ENCODE measurements at regions not wholly inside any gene's neighbourhood (a gene's known extent, or its start where the extent isn't known, plus 50 kb on each side); places are given as distances from the start of the nearest gene placed in this dataset.

GRCh38 chr10:83076443-83076842 lies 1062.9 kb upstream of the GHITM start:
- no peaks in the 10 kb centered on the region for H3K4me1 ChIP-seq (ENCODE audit: control insufficient read depth, extremely low read depth, insufficient read depth, low read length)
- no peak for DNase-seq (ENCODE audit: low read depth, low spot score)

GRCh38 chr10:83078160-83078559 lies 1061.1 kb upstream of the GHITM start:
- H3K9me3 ChIP-seq (ENCODE audit: control insufficient read depth, low read depth, low read length) = no peaks in the 10 kb centered on the region
- no peak overlapping the region for H3K4me2 ChIP-seq (ENCODE audit: control insufficient read depth, extremely low read depth, insufficient read depth, low read depth, low read length)
- H3K9ac ChIP-seq (ENCODE audit: control insufficient read depth, extremely low read depth, insufficient read depth, low read length) = no peak overlapping the region
- H3K27me3 ChIP-seq (ENCODE audit: control insufficient read depth, extremely low read depth, insufficient read depth, low read length) = no peaks in the 10 kb centered on the region
- no peak for TF ChIP-seq EZH2 (IDR thresholded peaks at IDR 0.05; ENCODE audit: low read length)
- TF ChIP-seq, protein P1, sequence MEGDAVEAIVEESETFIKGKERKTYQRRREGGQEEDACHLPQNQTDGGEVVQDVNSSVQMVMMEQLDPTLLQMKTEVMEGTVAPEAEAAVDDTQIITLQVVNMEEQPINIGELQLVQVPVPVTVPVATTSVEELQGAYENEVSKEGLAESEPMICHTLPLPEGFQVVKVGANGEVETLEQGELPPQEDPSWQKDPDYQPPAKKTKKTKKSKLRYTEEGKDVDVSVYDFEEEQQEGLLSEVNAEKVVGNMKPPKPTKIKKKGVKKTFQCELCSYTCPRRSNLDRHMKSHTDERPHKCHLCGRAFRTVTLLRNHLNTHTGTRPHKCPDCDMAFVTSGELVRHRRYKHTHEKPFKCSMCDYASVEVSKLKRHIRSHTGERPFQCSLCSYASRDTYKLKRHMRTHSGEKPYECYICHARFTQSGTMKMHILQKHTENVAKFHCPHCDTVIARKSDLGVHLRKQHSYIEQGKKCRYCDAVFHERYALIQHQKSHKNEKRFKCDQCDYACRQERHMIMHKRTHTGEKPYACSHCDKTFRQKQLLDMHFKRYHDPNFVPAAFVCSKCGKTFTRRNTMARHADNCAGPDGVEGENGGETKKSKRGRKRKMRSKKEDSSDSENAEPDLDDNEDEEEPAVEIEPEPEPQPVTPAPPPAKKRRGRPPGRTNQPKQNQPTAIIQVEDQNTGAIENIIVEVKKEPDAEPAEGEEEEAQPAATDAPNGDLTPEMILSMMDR (optimal IDR thresholded peaks at IDR 0.05 in 1 of 3, IDR thresholded peaks at IDR 0.05 in 1 of 3, conservative IDR thresholded peaks at IDR 0.05 in 1 of 3; ENCODE audit: extremely low read depth in 1 of 3, insufficient read depth in 2 of 3, low read length in 3 of 3) = no peak
- dilution Hi-C loops (cut with MboI; ENCODE audit: extremely low pct_ligation_motif_present, low sequenced_read_pairs) = no loop called here
- H3K9me1 ChIP-seq (ENCODE audit: control insufficient read depth, extremely low read depth, insufficient read depth, low read length) = no peaks in the 10 kb centered on the region
- no peak overlapping the region for H2AFZ ChIP-seq (ENCODE audit: control insufficient read depth, low read length)
- DNase-seq (ENCODE audit: low read depth, low spot score) (no peak), FAIRE-seq (no peak)
- H3K36me3 ChIP-seq (ENCODE audit: control insufficient read depth in 2 of 2, extremely low read depth in 1 of 2, insufficient read depth in 2 of 2, low read length in 2 of 2) = no peaks in the 10 kb centered on the region
- H4K20me1 ChIP-seq (ENCODE audit: control insufficient read depth, extremely low read depth, insufficient read depth, low read length) = no peaks in the 10 kb centered on the region
- no peaks in the 10 kb centered on the region for H3K79me2 ChIP-seq (ENCODE audit: control insufficient read depth, insufficient read depth, low read length)
- H3K27ac ChIP-seq (ENCODE audit: control insufficient read depth, insufficient read depth, low read length) = no peak overlapping the region
- no peak overlapping the region for H3K4me3 ChIP-seq (ENCODE audit: control insufficient read depth in 2 of 3, extremely low read depth in 1 of 3, insufficient read depth in 2 of 3, low read depth in 1 of 3, low read length in 3 of 3)
- H3K4me1 ChIP-seq (ENCODE audit: control insufficient read depth, extremely low read depth, insufficient read depth, low read length) = no peaks in the 10 kb centered on the region

More at GRCh38 chr10:83076443-83076842, 1062.9 kb upstream of the GHITM start:
- dilution Hi-C loops (cut with MboI; ENCODE audit: extremely low pct_ligation_motif_present, low sequenced_read_pairs) = no loop called here
- Histone ChIP-seq H3K9me3 (ENCODE audit: control insufficient read depth, low read depth, low read length) (no peaks in the 10 kb centered on the region), H4K20me1 (ENCODE audit: control insufficient read depth, extremely low read depth, insufficient read depth, low read length) (no peaks in the 10 kb centered on the region), H2AFZ (ENCODE audit: control insufficient read depth, low read length) (no peak overlapping the region), H3K27ac (ENCODE audit: control insufficient read depth, insufficient read depth, low read length) (no peak overlapping the region), H3K79me2 (ENCODE audit: control insufficient read depth, insufficient read depth, low read length) (no peaks in the 10 kb centered on the region), H3K36me3 (ENCODE audit: control insufficient read depth in 2 of 2, extremely low read depth in 1 of 2, insufficient read depth in 2 of 2, low read length in 2 of 2) (no peaks in the 10 kb centered on the region), H3K4me2 (ENCODE audit: control insufficient read depth, extremely low read depth, insufficient read depth, low read depth, low read length) (no peak overlapping the region), H3K4me3 (ENCODE audit: control insufficient read depth in 2 of 3, extremely low read depth in 1 of 3, insufficient read depth in 2 of 3, low read depth in 1 of 3, low read length in 3 of 3) (no peak overlapping the region), H3K27me3 (ENCODE audit: control insufficient read depth, extremely low read depth, insufficient read depth, low read length) (no peaks in the 10 kb centered on the region), H3K9me1 (ENCODE audit: control insufficient read depth, extremely low read depth, insufficient read depth, low read length) (no peaks in the 10 kb centered on the region), H3K9ac (ENCODE audit: control insufficient read depth, extremely low read depth, insufficient read depth, low read length) (no peak overlapping the region)
- FAIRE-seq = no peak
- no peak for TF ChIP-seq EZH2 (IDR thresholded peaks at IDR 0.05; ENCODE audit: low read length)
- TF ChIP-seq, protein P1 (optimal IDR thresholded peaks at IDR 0.05 in 1 of 3, IDR thresholded peaks at IDR 0.05 in 1 of 3, conservative IDR thresholded peaks at IDR 0.05 in 1 of 3; ENCODE audit: extremely low read depth in 1 of 3, insufficient read depth in 2 of 3, low read length in 3 of 3) = no peak

Data from keratinocyte (primary cell).